ENCODE measurements at regions not wholly inside any gene's neighbourhood (a gene's known extent, or its start where the extent isn't known, plus 50 kb on each side); places are given as distances from the start of the nearest gene placed in this dataset.

- no peaks in the 10 kb centered on the region for H3K36me3 ChIP-seq (ENCODE audit: control insufficient read depth, insufficient read depth, low read length)
- no peaks in the 10 kb centered on the region for H3K4me1 ChIP-seq (ENCODE audit: control insufficient read depth, insufficient read depth, low read length)
- no peaks in the 10 kb centered on the region for H3K27me3 ChIP-seq (ENCODE audit: control insufficient read depth, insufficient read depth, low read length)
- no peak overlapping the region for H3K4me3 ChIP-seq (ENCODE audit: low read length)
- H3K9ac ChIP-seq (ENCODE audit: low read length), result no peak overlapping the region
- no peaks in the 10 kb centered on the region for H3K9me3 ChIP-seq (ENCODE audit: control insufficient read depth, low read length)
Measured at GRCh38 chr2:156124458-156124857, 208.1 kb downstream of the NR4A2 start.

- no peak overlapping the region for H3K4me3 ChIP-seq (ENCODE audit: low read length)
- no peaks in the 10 kb centered on the region for H3K36me3 ChIP-seq (ENCODE audit: control insufficient read depth, insufficient read depth, low read length)
- H3K9me3 ChIP-seq (ENCODE audit: control insufficient read depth, low read length), result no peaks in the 10 kb centered on the region
- no peaks in the 10 kb centered on the region for H3K4me1 ChIP-seq (ENCODE audit: control insufficient read depth, insufficient read depth, low read length)
- no peaks in the 10 kb centered on the region for H3K27me3 ChIP-seq (ENCODE audit: control insufficient read depth, insufficient read depth, low read length)
- no peak overlapping the region for H3K9ac ChIP-seq (ENCODE audit: low read length)
Measured at GRCh38 chr2:156118753-156119416, 213.6 kb downstream of the NR4A2 start.

GRCh38 chr2:156116113-156116512 is 216.4 kb downstream of the NR4A2 start:
- no peak overlapping the region for H3K4me3 ChIP-seq (ENCODE audit: low read length)
- H3K9ac ChIP-seq (ENCODE audit: low read length), result no peak overlapping the region
- no peaks in the 10 kb centered on the region for H3K9me3 ChIP-seq (ENCODE audit: control insufficient read depth, low read length)
- H3K36me3 ChIP-seq (ENCODE audit: control insufficient read depth, insufficient read depth, low read length), result no peaks in the 10 kb centered on the region
- H3K4me1 ChIP-seq (ENCODE audit: control insufficient read depth, insufficient read depth, low read length), result no peaks in the 10 kb centered on the region
- no peaks in the 10 kb centered on the region for H3K27me3 ChIP-seq (ENCODE audit: control insufficient read depth, insufficient read depth, low read length)

- Histone ChIP-seq H3K9ac (ENCODE audit: low read length) (no peak overlapping the region), H3K9me3 (ENCODE audit: control insufficient read depth, low read length) (no peaks in the 10 kb centered on the region), H3K36me3 (ENCODE audit: control insufficient read depth, insufficient read depth, low read length) (no peaks in the 10 kb centered on the region), H3K4me3 (ENCODE audit: low read length) (no peak overlapping the region), H3K27me3 (ENCODE audit: control insufficient read depth, insufficient read depth, low read length) (no peaks in the 10 kb centered on the region), H3K4me1 (ENCODE audit: control insufficient read depth, insufficient read depth, low read length) (no peaks in the 10 kb centered on the region)
Measured at GRCh38 chr2:156115338-156115737, 217.2 kb downstream of the NR4A2 start.

- Histone ChIP-seq H3K27me3 (ENCODE audit: control insufficient read depth, insufficient read depth, low read length) (no peaks in the 10 kb centered on the region), H3K9me3 (ENCODE audit: control insufficient read depth, low read length) (no peaks in the 10 kb centered on the region), H3K36me3 (ENCODE audit: control insufficient read depth, insufficient read depth, low read length) (no peaks in the 10 kb centered on the region), H3K9ac (ENCODE audit: low read length) (no peak overlapping the region), H3K4me1 (ENCODE audit: control insufficient read depth, insufficient read depth, low read length) (no peaks in the 10 kb centered on the region), H3K4me3 (ENCODE audit: low read length) (no peak overlapping the region)
Measured at GRCh38 chr2:156112323-156112722, 220.2 kb downstream of the NR4A2 start.

GRCh38 chr2:156110890-156111289 is 221.6 kb downstream of the NR4A2 start:
- Histone ChIP-seq H3K27me3 (ENCODE audit: control insufficient read depth, insufficient read depth, low read length) (no peaks in the 10 kb centered on the region), H3K4me3 (ENCODE audit: low read length) (no peak overlapping the region), H3K9ac (ENCODE audit: low read length) (no peak overlapping the region), H3K9me3 (ENCODE audit: control insufficient read depth, low read length) (no peaks in the 10 kb centered on the region), H3K36me3 (ENCODE audit: control insufficient read depth, insufficient read depth, low read length) (no peaks in the 10 kb centered on the region), H3K4me1 (ENCODE audit: control insufficient read depth, insufficient read depth, low read length) (no peaks in the 10 kb centered on the region)

- H3K9me3 ChIP-seq (ENCODE audit: control insufficient read depth, low read length), result no peaks in the 10 kb centered on the region
- H3K36me3 ChIP-seq (ENCODE audit: control insufficient read depth, insufficient read depth, low read length), result no peaks in the 10 kb centered on the region
- no peak overlapping the region for H3K4me3 ChIP-seq (ENCODE audit: low read length)
- H3K9ac ChIP-seq (ENCODE audit: low read length), result no peak overlapping the region
- H3K27me3 ChIP-seq (ENCODE audit: control insufficient read depth, insufficient read depth, low read length), result no peaks in the 10 kb centered on the region
- H3K4me1 ChIP-seq (ENCODE audit: control insufficient read depth, insufficient read depth, low read length), result peaks cover 8% of the 10 kb centered on the region
Measured at GRCh38 chr2:156099382-156099781, 233.1 kb downstream of the NR4A2 start.

GRCh38 chr2:156098506-156098905 is 234.0 kb downstream of the NR4A2 start:
- Histone ChIP-seq H3K4me1 (ENCODE audit: control insufficient read depth, insufficient read depth, low read length) (peaks cover 8% of the 10 kb centered on the region), H3K4me3 (ENCODE audit: low read length) (no peak overlapping the region)

GRCh38 chr2:156088587-156088986 is 243.9 kb downstream of the NR4A2 start:
- Histone ChIP-seq H3K9me3 (ENCODE audit: control insufficient read depth, low read length) (no peaks in the 10 kb centered on the region), H3K27me3 (ENCODE audit: control insufficient read depth, insufficient read depth, low read length) (no peaks in the 10 kb centered on the region), H3K4me1 (ENCODE audit: control insufficient read depth, insufficient read depth, low read length) (peaks cover 6% of the 10 kb centered on the region), H3K4me3 (ENCODE audit: low read length) (no peak overlapping the region), H3K9ac (ENCODE audit: low read length) (no peak overlapping the region), H3K36me3 (ENCODE audit: control insufficient read depth, insufficient read depth, low read length) (no peaks in the 10 kb centered on the region)

More at GRCh38 chr2:156098506-156098905, 234.0 kb downstream of the NR4A2 start:
- H3K9ac ChIP-seq (ENCODE audit: low read length), result no peak overlapping the region
- H3K27me3 ChIP-seq (ENCODE audit: control insufficient read depth, insufficient read depth, low read length), result no peaks in the 10 kb centered on the region
- H3K36me3 ChIP-seq (ENCODE audit: control insufficient read depth, insufficient read depth, low read length), result no peaks in the 10 kb centered on the region
- no peaks in the 10 kb centered on the region for H3K9me3 ChIP-seq (ENCODE audit: control insufficient read depth, low read length)

- H3K36me3 ChIP-seq (ENCODE audit: control insufficient read depth, insufficient read depth, low read length), result no peaks in the 10 kb centered on the region
- H3K9me3 ChIP-seq (ENCODE audit: control insufficient read depth, low read length), result no peaks in the 10 kb centered on the region
- H3K4me3 ChIP-seq (ENCODE audit: low read length), result no peak overlapping the region
- no peaks in the 10 kb centered on the region for H3K27me3 ChIP-seq (ENCODE audit: control insufficient read depth, insufficient read depth, low read length)
- no peak overlapping the region for H3K9ac ChIP-seq (ENCODE audit: low read length)
- H3K4me1 ChIP-seq (ENCODE audit: control insufficient read depth, insufficient read depth, low read length), result peaks cover 12% of the 10 kb centered on the region
Measured at GRCh38 chr2:156087875-156088274, 244.6 kb downstream of the NR4A2 start.

GRCh38 chr2:156083763-156084493 is 248.6 kb downstream of the NR4A2 start:
- H3K9ac ChIP-seq (ENCODE audit: low read length), result no peak overlapping the region
- H3K9me3 ChIP-seq (ENCODE audit: control insufficient read depth, low read length), result no peaks in the 10 kb centered on the region
- H3K27me3 ChIP-seq (ENCODE audit: control insufficient read depth, insufficient read depth, low read length), result no peaks in the 10 kb centered on the region
- no peaks in the 10 kb centered on the region for H3K36me3 ChIP-seq (ENCODE audit: control insufficient read depth, insufficient read depth, low read length)
- no peak overlapping the region for H3K4me3 ChIP-seq (ENCODE audit: low read length)
- H3K4me1 ChIP-seq (ENCODE audit: control insufficient read depth, insufficient read depth, low read length), result peaks cover 13% of the 10 kb centered on the region

GRCh38 chr2:156079845-156080244 is 252.7 kb downstream of the NR4A2 start:
- H3K4me3 ChIP-seq (ENCODE audit: low read length), result no peak overlapping the region
- H3K36me3 ChIP-seq (ENCODE audit: control insufficient read depth, insufficient read depth, low read length), result no peaks in the 10 kb centered on the region
- H3K9me3 ChIP-seq (ENCODE audit: control insufficient read depth, low read length), result no peaks in the 10 kb centered on the region
- no peak overlapping the region for H3K9ac ChIP-seq (ENCODE audit: low read length)
- no peaks in the 10 kb centered on the region for H3K27me3 ChIP-seq (ENCODE audit: control insufficient read depth, insufficient read depth, low read length)
- H3K4me1 ChIP-seq (ENCODE audit: control insufficient read depth, insufficient read depth, low read length), result peaks cover 17% of the 10 kb centered on the region
